ENCODE measurements at regions not wholly inside any gene's neighbourhood (a gene's known extent, or its start where the extent isn't known, plus 50 kb on each side); places are given as distances from the start of the nearest gene placed in this dataset.

- no peak overlapping the region for H2BK12ac ChIP-seq (ENCODE audit: low read depth, low read length)
- FAIRE-seq (peak; percentile 95), DNase-seq (ENCODE audit: low read depth in 1 of 2, low spot score in 2 of 2) (peak; percentile 53 to 84)
- no peak overlapping the region for H2AK5ac ChIP-seq (ENCODE audit: low read depth, low read length)
- no peaks in the 10 kb centered on the region for H3K36me3 ChIP-seq (ENCODE audit: control insufficient read depth in 2 of 4, insufficient read depth in 4 of 4, low read length in 3 of 4)
- H3K4me1 ChIP-seq (replicated peaks in 1 of 4; ENCODE audit: control insufficient read depth in 3 of 4, insufficient read depth in 4 of 4, low read length in 3 of 4) = no peaks in the 10 kb centered on the region
- no peak overlapping the region for H3K18ac ChIP-seq (ENCODE audit: extremely low read depth, low read length)
- no peak overlapping the region for H3K4ac ChIP-seq (replicated peaks; ENCODE audit: insufficient read length, low read depth, low read length)
- H4K5ac ChIP-seq (ENCODE audit: insufficient read length, low read depth, low read length) = no peak overlapping the region
- no peak overlapping the region for H3K9ac ChIP-seq (replicated peaks in 1 of 4; ENCODE audit: extremely low read depth in 1 of 4, low read depth in 3 of 4, low read length in 3 of 4)
- H2BK5ac ChIP-seq (ENCODE audit: low read depth, low read length) = no peak overlapping the region
- no peak overlapping the region for H4K8ac ChIP-seq (ENCODE audit: extremely low read depth, insufficient read depth, low read length)
- no peak overlapping the region for H3K27ac ChIP-seq (ENCODE audit: low read depth, low read length)
- H3K79me2 ChIP-seq (ENCODE audit: control insufficient read depth in 1 of 2, insufficient read depth in 2 of 2, low read length in 2 of 2) = no peaks in the 10 kb centered on the region
- H4K91ac ChIP-seq (replicated peaks; ENCODE audit: insufficient read length, low read length) = no peak overlapping the region
- H3K14ac ChIP-seq (ENCODE audit: insufficient read length) = no peak overlapping the region
- H3K27me3 ChIP-seq (replicated peaks in 1 of 4; ENCODE audit: control insufficient read depth in 3 of 4, extremely low read depth in 1 of 4, insufficient read depth in 3 of 4, low read length in 3 of 4) = no peaks in the 10 kb centered on the region
- no peak overlapping the region for H2BK120ac ChIP-seq (replicated peaks; ENCODE audit: low read depth, low read length)
- CTCF ChIA-PET (ENCODE audit: partially characterized antibody) = interaction anchor here (0.6 to 2.0 kb wide), 28 partner anchors 9 to 1624 kb away, joined by 3 to 16 read pairs (median 3); no protein-coding TSS in a partner anchor
- 0 out of 4 replicates have a peak, but pooled peaks cover 0 to 5% of the 10 kb centered on the region in 2 experiments for H3K9me3 ChIP-seq (ENCODE audit: insufficient read depth in 2 of 2, low read depth in 1 of 2, low read length in 1 of 2)
- 0 out of 2 replicates have a peak, but pooled peaks have one; percentile 70 for TF ChIP-seq RXRA (IDR thresholded peaks at IDR 0.05; ENCODE audit: insufficient read depth, low read depth, low read length)
- TF ChIP-seq EGR1 (IDR thresholded peaks at IDR 0.05; ENCODE audit: borderline replicate concordance, low read depth, low read length) = no peak
- TF ChIP-seq CTCF (IDR thresholded peaks at IDR 0.05; ENCODE audit: control extremely low read depth in 1 of 3, insufficient read depth in 1 of 3, low read depth in 1 of 3, low read length in 3 of 3) = peak; percentile 78 to 88 (median 80)
- peak; percentile 92 for TF ChIP-seq RAD21 (IDR thresholded peaks at IDR 0.05 in 1 of 2, conservative IDR thresholded peaks at IDR 0.05 in 1 of 2; ENCODE audit: low read depth in 2 of 2, low read length in 2 of 2)
- TF ChIP-seq, protein P1, sequence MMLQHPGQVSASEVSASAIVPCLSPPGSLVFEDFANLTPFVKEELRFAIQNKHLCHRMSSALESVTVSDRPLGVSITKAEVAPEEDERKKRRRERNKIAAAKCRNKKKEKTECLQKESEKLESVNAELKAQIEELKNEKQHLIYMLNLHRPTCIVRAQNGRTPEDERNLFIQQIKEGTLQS (IDR thresholded peaks at IDR 0.05; ENCODE audit: insufficient read depth, low read depth, low read length) = no peak
- 0 out of 3 replicates have a peak, but pooled peaks of 1 of the 2 experiments have one; percentile 48 for TF ChIP-seq EP300 (IDR thresholded peaks at IDR 0.05; ENCODE audit: borderline replicate concordance in 1 of 2, low read depth in 2 of 2, low read length in 2 of 2)
- no peak overlapping the region for H2BK20ac ChIP-seq (ENCODE audit: low read length)
- no peak overlapping the region for H3K23ac ChIP-seq (ENCODE audit: insufficient read length)
- POLR2A ChIA-PET (ENCODE audit: partially characterized antibody) = no interaction called here
- H4K20me1 ChIP-seq (replicated peaks in 1 of 2; ENCODE audit: control insufficient read depth in 1 of 2, insufficient read depth in 2 of 2, low read length in 2 of 2) = no peaks in the 10 kb centered on the region
- WGBS, 2 experiments (ENCODE audit: extremely low coverage in 1 of 2, insufficient coverage in 1 of 2, insufficient read length in 1 of 2, insufficient replicate concordance in 2 of 2, low coverage in 1 of 2, low lambda C conversion rate in 2 of 2, missing lambda C conversion rate in 1 of 2) = 17% methylated on average over 6 of the region's 6 CpGs; no CpG with 5 or more reads in 1 of the 2 experiments
- no peak overlapping the region for H3K56ac ChIP-seq (replicated peaks; ENCODE audit: insufficient read length, low read depth, low read length)
- H3K23me2 ChIP-seq (ENCODE audit: low read depth, low read length) = no peaks in the 10 kb centered on the region
- no peak overlapping the region for H3K4me2 ChIP-seq (ENCODE audit: insufficient read depth in 1 of 2, low read depth in 2 of 2, low read length in 2 of 2)
- H3K4me3 ChIP-seq (ENCODE audit: extremely low read depth in 1 of 4, insufficient read depth in 2 of 4, low read depth in 3 of 4, low read length in 4 of 4) = no peak overlapping the region
- H3K79me1 ChIP-seq (ENCODE audit: low read depth, low read length) = no peaks in the 10 kb centered on the region
- H2BK15ac ChIP-seq (ENCODE audit: low read length) = no peak overlapping the region
- H2AFZ ChIP-seq (ENCODE audit: low read length) = peak overlapping the region; percentile 47; the same call in 1 of the 2 replicates
These were observed 413.7 kb upstream of the FAM98A start for GRCh38 chr2:34012715-34013302.

All from H1 (cell line).